ENCODE measurements at regions not wholly inside any gene's neighbourhood (a gene's known extent, or its start where the extent isn't known, plus 50 kb on each side); places are given as distances from the start of the nearest gene placed in this dataset.
"Not testable (repeated sequence)": the region's sequence is repeated elsewhere in the genome, so short reads cannot be mapped to it uniquely, and the experiment has no call there.

DNA sequence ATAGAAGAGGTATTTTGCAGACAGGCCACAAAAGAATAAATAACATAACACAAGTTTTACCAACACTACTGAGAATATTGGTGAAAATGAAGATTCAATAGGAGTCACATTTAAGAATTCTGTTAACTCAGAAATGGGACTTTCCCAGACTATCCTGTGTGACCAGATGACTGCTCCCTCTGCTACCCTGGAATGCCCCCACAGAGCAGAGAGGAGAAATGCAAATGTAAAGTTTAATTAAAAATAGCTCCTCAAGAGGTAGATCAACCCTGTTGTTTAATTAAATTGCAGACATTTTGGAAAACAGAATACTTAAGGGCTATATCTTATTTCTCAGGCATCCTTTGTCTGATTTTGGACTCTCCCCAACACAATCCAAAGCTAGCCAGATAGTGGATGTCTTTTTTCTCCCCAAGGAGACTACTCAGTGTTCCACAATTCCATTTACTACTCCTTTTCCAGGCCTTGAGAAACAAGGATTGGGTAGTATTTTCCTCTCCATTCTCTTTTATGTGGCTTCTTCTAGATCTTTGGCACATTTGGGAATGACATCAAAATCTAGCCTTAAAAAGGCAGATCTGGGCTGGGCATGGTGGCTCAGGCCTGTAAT is 104.7 kb upstream of the TSC22D1 start:
- no peak for DNase-seq (ENCODE audit: extremely low spot score)
- Histone ChIP-seq H3K27ac (ENCODE audit: low read depth) (no peak overlapping the region), H3K4me1 (ENCODE audit: insufficient read depth) (peaks cover 4% of the 10 kb centered on the region), H3K36me3 (ENCODE audit: insufficient read depth) (no peaks in the 10 kb centered on the region), H3K4me3 (ENCODE audit: low read depth, low read length) (no peak overlapping the region)

DNA sequence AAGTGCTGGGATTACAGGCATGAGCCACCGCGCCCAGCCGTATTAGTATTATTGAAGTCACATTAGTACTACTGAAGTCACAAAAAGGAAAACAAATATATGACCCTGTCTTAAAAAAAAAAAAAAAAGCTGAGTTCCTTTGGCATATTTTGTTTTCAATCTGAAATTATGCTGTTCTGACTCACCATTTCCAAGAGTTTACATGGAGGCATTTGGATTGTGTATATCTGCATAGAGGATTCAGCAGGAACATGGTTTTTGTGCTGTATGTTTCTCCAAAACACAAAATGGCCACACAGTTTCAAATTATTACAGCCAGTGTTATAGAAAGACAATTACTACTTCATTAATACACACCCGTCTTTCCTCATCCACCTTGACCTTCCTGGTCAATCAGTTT is 103.5 kb upstream of the TSC22D1 start:
- Histone ChIP-seq H3K4me3 (ENCODE audit: low read depth, low read length) (no peak overlapping the region), H3K4me1 (ENCODE audit: insufficient read depth) (peaks cover 2% of the 10 kb centered on the region), H3K27ac (ENCODE audit: low read depth) (no peak overlapping the region), H3K36me3 (ENCODE audit: insufficient read depth) (no peaks in the 10 kb centered on the region)
- 71% methylated on average over 4 of the region's 4 CpGs for WGBS
- no peak for DNase-seq (ENCODE audit: extremely low spot score)

DNA sequence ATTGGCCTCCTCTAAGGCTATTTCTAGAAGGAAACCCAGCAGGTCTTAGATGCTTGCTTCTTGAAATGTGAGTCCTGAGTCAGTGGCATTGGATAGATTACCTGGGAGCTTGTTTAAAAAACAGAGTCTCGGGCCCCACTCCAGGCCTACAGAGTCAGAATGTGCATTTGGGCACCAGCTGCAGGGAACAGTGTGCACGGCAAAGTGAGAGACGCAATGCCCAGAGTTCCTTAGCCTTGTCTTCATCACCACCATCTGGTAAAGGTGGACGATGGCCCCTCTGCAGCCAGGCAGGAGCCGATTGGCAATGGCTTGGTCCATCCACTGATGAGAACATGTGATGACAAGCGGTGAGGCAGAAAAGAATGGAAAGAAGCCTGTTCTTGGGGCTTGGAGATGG is 102.1 kb upstream of the TSC22D1 start:
- Histone ChIP-seq H3K4me3 (ENCODE audit: low read depth, low read length) (no peak overlapping the region), H3K36me3 (ENCODE audit: insufficient read depth) (no peaks in the 10 kb centered on the region), H3K4me1 (ENCODE audit: insufficient read depth) (peaks cover 2% of the 10 kb centered on the region), H3K27ac (ENCODE audit: low read depth) (no peak overlapping the region)
- WGBS, result 92% methylated on average over 6 of the region's 6 CpGs
- no peak for DNase-seq (ENCODE audit: extremely low spot score)

DNA sequence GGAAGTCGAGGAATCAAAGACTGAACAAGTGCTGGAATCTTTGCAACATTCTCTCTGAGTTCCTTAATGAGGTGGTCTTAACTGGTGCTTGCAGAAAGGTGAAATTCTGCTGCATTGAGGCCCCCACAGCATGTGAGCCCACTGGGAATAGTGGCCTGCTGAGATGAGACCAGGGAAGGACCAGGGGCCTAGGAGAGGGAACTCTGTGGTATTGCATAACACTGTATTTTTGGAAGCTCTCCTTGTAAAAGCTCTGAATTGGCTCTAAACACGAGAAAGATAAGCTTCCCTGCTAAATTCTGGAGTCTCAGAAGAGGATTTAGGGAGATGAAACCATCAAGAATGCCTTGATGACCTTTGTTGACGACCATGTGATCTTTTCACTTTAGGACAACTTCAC is 100.4 kb upstream of the TSC22D1 start:
- 54% methylated on average over 3 of the region's 3 CpGs for WGBS
- Histone ChIP-seq H3K27ac (ENCODE audit: low read depth) (no peak overlapping the region), H3K4me3 (ENCODE audit: low read depth, low read length) (no peak overlapping the region), H3K4me1 (ENCODE audit: insufficient read depth) (peaks cover 2% of the 10 kb centered on the region), H3K36me3 (ENCODE audit: insufficient read depth) (no peaks in the 10 kb centered on the region)
- no peak for DNase-seq (ENCODE audit: extremely low spot score)

DNA sequence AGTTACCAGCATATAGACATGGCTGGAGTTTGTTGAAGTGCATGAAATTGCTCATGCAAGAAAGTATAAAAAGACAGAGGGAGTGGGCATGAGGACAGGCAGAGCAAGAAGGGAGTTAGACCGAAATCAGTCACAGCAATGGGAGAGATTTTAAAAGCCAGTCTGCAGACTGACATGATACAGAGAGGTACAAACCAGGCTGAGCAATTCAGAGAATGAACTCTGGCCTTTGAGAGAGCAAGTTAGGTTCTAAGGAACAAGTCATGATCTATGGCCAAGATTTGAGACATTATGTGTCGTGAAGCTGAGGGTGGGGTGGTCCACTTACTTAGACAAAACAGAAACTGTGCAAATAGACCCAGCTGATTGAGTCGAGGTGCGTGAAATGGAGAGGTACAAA is 93.4 kb upstream of the TSC22D1 start:
- Histone ChIP-seq H3K27ac (ENCODE audit: low read depth) (no peak overlapping the region), H3K4me1 (ENCODE audit: insufficient read depth) (no peaks in the 10 kb centered on the region)
- WGBS, result 93% methylated on average over 4 of the region's 4 CpGs

DNA sequence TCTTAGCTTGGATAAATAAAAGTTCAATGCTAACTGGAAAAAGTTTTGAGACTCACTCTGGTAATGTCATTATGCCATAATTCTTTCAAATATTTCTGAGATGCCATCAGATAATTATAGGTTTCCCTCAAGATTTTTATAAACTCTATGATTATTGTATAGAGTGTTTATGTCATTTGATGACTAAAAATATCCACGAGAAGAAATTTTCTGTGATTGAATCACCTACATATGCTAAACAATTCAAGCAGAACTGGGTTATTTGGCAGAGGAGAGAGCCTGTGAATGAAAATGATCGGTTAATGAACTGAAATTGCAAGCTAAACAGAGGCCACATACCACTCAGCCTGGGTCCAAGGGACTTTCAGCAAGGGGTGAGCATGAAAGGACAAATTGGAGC is 92.6 kb upstream of the TSC22D1 start:
- H3K4me3 ChIP-seq (ENCODE audit: low read depth, low read length), result no peak overlapping the region
- H3K36me3 ChIP-seq (ENCODE audit: insufficient read depth), result no peaks in the 10 kb centered on the region
- no peaks in the 10 kb centered on the region for H3K4me1 ChIP-seq (ENCODE audit: insufficient read depth)
- 47% methylated on average over 2 of the region's 2 CpGs for WGBS
- DNase-seq (ENCODE audit: extremely low spot score), result no peak
- no peak overlapping the region for H3K27ac ChIP-seq (ENCODE audit: low read depth)

More for the DNA sequence above, 93.4 kb upstream of the TSC22D1 start:
- no peak for DNase-seq (ENCODE audit: extremely low spot score)
- H3K4me3 ChIP-seq (ENCODE audit: low read depth, low read length), result no peak overlapping the region
- H3K36me3 ChIP-seq (ENCODE audit: insufficient read depth), result no peaks in the 10 kb centered on the region

DNA sequence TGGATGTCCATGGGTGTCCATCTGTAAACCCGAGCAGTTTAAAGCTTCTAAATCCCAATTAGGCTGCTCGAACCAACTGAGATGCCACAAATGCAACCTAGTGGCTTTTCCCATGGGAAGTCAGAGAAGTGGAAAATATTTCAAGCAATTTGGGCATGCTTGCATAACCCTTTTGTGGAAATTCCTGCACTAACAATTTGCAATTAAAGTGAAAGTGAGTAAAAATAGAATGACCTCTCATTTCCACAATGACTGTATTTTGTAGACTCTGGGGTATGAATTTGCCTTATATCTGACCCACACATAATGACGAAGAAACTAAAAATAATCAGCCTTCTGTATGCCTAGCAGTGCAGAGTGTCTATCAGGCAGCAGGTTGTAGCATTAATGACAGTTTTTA is 91.8 kb upstream of the TSC22D1 start:
- no peaks in the 10 kb centered on the region for H3K4me1 ChIP-seq (ENCODE audit: insufficient read depth)
- 60% methylated on average over 3 of the region's 3 CpGs for WGBS
- no peak overlapping the region for H3K4me3 ChIP-seq (ENCODE audit: low read depth, low read length)
- no peaks in the 10 kb centered on the region for H3K36me3 ChIP-seq (ENCODE audit: insufficient read depth)
- no peak overlapping the region for H3K27ac ChIP-seq (ENCODE audit: low read depth)
- no peak for DNase-seq (ENCODE audit: extremely low spot score)

DNA sequence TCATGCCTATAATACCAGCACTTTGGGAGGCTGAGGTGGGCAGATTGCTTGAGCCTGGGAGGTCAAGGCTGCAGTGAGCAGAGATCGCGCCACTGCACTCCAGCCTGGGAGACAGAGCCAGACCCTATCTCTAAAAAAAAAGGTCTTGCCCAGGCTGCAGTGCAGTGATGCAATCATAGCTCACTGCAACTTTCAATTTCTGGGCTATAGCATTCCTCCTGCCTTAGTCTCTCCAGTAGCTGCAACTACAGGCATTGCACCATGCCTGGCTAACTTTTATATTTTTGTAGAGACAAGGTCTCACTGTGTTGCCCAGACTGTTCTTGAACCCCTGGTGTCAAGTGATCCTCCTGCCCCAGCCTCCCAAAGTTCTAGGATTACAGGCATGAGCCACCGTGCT is 90.4 kb upstream of the TSC22D1 start:
- H3K4me1 ChIP-seq (ENCODE audit: insufficient read depth); H3K27ac ChIP-seq (ENCODE audit: low read depth); H3K4me3 ChIP-seq (ENCODE audit: low read depth, low read length); H3K36me3 ChIP-seq (ENCODE audit: insufficient read depth); DNase-seq (ENCODE audit: extremely low spot score): not testable (repeated sequence)
- 88% methylated on average over 3 of the region's 3 CpGs for WGBS

DNA sequence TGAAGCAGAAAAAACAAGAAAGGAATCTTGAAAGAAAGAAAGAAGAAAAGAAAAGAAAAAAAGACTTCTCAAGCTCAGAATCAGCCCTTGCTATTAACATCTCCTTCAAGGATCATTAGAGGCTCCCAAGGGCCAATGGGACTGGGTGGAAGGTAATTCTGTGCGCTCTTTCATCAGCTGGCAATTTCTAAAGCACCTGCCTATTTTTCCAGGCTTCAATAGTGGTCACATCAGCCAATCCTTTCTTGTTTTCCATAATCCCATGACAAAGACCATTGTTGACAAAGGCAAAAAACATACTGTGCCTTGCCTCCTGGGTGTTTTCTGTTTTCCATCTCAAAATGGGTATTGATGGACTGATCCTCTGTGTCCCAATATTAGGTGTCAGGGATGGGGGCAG is 88.2 kb upstream of the TSC22D1 start:
- DNase-seq (ENCODE audit: extremely low spot score), result no peak
- Histone ChIP-seq H3K36me3 (ENCODE audit: insufficient read depth) (no peaks in the 10 kb centered on the region), H3K27ac (ENCODE audit: low read depth) (no peak overlapping the region), H3K4me1 (ENCODE audit: insufficient read depth) (no peaks in the 10 kb centered on the region), H3K4me3 (ENCODE audit: low read depth, low read length) (no peak overlapping the region)
- WGBS, result 85% methylated on average over 1 of the region's 1 CpG

DNA sequence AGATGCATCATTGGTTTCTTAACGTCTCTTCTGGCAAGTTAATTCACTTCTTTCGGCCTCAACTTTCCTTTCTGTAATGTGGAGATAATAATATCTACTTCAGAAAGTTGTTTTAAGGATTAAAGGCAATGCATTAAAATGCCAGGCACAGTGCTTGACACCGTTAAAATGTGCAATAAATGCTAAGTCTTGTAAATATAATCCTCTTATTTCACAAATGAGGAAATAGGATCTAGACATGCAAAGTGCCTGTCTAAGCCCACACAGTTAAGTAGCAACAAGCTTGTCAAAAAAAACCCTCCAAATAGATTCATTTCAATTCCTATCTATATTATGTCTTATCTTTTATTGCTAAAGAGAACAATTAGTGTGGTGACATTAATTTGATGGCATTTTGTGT is 86.4 kb upstream of the TSC22D1 start:
- Histone ChIP-seq H3K36me3 (ENCODE audit: insufficient read depth) (no peaks in the 10 kb centered on the region), H3K27ac (ENCODE audit: low read depth) (no peak overlapping the region), H3K4me3 (ENCODE audit: low read depth, low read length) (no peak overlapping the region), H3K4me1 (ENCODE audit: insufficient read depth) (no peaks in the 10 kb centered on the region)
- 66% methylated on average over 3 of the region's 3 CpGs for WGBS
- no peak for DNase-seq (ENCODE audit: extremely low spot score)

DNA sequence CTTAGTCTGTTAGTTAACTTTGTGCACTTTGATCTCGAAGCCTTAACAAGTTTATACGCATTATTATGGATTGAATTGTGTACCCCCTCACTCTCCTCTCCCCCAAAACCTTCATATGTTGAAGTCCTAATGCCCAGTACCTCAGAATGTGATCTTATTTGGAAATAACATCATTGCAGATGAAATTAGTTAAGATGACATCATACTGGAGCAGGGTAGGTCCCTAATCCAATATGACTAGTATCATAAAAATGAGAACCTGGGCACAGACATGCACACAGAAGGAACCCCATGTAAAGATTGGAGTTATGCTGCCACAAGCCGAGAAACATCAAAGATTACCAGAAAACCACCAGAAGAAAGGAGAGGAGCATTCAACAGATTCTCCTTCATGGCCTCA is 85.8 kb upstream of the TSC22D1 start:
- no peak overlapping the region for H3K4me3 ChIP-seq (ENCODE audit: low read depth, low read length)
- DNase-seq (ENCODE audit: extremely low spot score), result no peak
- no peak overlapping the region for H3K27ac ChIP-seq (ENCODE audit: low read depth)
- H3K4me1 ChIP-seq (ENCODE audit: insufficient read depth), result no peaks in the 10 kb centered on the region
- no peaks in the 10 kb centered on the region for H3K36me3 ChIP-seq (ENCODE audit: insufficient read depth)
- 85% methylated on average over 3 of the region's 3 CpGs for WGBS

DNA sequence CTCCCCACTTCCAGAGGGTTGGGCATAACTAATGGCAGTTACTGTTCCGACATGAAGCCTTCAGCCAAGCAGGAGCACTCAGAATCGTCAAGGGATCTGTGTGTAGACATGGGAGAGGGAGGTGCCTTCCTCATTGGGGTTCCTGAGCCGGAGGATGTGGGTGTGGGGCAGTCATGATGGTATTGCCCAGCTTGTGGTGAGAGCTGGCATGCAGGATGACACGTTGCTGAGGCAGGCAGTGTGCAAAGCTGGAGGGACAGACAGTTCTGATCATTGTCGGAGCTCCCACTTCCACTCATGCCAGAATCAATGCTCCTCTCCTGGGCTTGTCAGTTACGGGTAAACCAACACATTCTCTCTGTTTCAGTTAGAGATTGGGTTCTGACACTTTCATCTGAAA is 83.9 kb upstream of the TSC22D1 start:
- Histone ChIP-seq H3K4me1 (ENCODE audit: insufficient read depth) (no peaks in the 10 kb centered on the region), H3K27ac (ENCODE audit: low read depth) (no peak overlapping the region), H3K36me3 (ENCODE audit: insufficient read depth) (no peaks in the 10 kb centered on the region), H3K4me3 (ENCODE audit: low read depth, low read length) (no peak overlapping the region)
- DNase-seq (ENCODE audit: extremely low spot score), result no peak
- 79% methylated on average over 6 of the region's 6 CpGs for WGBS

DNA sequence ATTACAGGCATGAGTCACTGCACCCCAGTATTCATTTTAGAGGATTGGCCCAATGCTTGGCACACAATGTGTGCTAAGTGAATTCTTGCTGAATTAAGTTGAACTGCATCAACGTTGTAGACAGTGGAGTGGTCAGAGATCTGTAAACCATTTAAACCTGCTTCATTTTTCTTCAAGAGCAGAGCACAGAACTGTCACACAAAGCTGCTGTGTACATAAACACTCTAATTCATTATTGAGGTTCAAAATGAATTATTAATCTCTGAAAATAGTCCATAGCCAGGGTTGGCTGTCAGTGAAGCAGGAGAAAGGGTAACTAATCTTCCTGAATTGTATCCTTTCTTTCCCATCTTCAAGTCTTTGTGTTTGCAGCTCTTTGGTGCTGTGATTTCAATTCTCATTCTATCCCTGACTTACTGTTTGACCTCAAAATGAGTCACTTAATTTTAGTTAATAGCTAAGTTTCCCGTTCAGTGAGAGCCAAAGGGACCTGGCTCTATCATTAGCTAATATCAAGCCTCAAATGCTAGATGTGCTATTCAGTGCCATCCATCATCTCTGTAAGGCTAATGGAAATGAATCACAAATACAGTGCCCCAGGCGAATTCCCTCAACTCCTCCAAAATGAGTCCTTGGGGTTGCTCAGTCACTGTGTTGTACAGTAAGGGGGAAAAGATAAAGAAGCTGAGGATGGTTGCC is 77.0 kb upstream of the TSC22D1 start:
- no peak overlapping the region for H3K27ac ChIP-seq (ENCODE audit: low read depth)
- no peak overlapping the region for H3K4me3 ChIP-seq (ENCODE audit: low read depth, low read length)
- H3K4me1 ChIP-seq (ENCODE audit: insufficient read depth), result no peaks in the 10 kb centered on the region
- DNase-seq (ENCODE audit: extremely low spot score), result no peak
- no peaks in the 10 kb centered on the region for H3K36me3 ChIP-seq (ENCODE audit: insufficient read depth)
- WGBS, result 68% methylated on average over 3 of the region's 3 CpGs

DNA sequence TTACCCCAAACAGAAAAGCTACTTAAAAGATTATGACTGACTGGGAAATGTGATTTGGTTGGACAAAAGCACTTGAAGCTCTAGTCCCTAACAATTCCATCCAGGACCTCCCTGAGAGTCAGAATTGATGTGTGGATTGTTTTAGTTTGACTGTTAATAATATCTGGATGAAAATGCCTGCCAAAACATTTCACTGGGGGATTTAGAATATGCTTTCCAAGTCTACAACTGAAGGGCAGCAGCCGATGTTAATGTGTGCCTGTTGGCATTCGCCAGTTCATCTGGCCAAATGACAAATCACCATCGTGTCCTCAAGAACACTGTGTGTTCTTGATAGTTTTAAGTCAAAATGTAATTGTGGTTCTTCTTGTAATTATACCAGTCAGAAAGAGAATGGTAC is 76.0 kb upstream of the TSC22D1 start:
- Histone ChIP-seq H3K27ac (ENCODE audit: low read depth) (no peak overlapping the region), H3K36me3 (ENCODE audit: insufficient read depth) (no peaks in the 10 kb centered on the region), H3K4me1 (ENCODE audit: insufficient read depth) (no peaks in the 10 kb centered on the region), H3K4me3 (ENCODE audit: low read depth, low read length) (no peak overlapping the region)
- 54% methylated on average over 3 of the region's 3 CpGs for WGBS
- no peak for DNase-seq (ENCODE audit: extremely low spot score)

DNA sequence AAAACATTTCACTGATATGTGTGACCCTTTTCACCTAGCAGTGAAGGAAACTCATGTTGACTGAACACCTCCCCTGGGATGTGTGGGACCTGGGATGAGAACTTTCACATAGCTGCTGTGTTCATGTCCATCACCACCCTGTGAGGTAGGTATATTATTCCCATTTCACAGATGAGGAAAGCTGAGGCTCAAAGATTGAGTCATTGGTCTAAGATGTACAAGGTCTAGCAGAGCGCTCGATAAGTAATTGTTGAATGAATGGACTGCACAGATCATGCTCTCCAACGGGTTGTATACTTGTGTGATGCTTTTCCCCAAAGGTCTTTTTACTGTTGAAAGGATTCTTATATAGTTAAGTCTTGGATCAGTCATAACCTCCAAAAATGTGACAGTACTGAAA is 75.6 kb upstream of the TSC22D1 start:
- Histone ChIP-seq H3K27ac (ENCODE audit: low read depth) (no peak overlapping the region), H3K4me3 (ENCODE audit: low read depth, low read length) (no peak overlapping the region), H3K4me1 (ENCODE audit: insufficient read depth) (no peaks in the 10 kb centered on the region), H3K36me3 (ENCODE audit: insufficient read depth) (no peaks in the 10 kb centered on the region)
- WGBS, result 85% methylated on average over 3 of the region's 3 CpGs
- DNase-seq (ENCODE audit: extremely low spot score), result no peak

Data from urinary bladder (tissue), 3 donors.